ENCODE measurements at regions not wholly inside any gene's neighbourhood (a gene's known extent, or its start where the extent isn't known, plus 50 kb on each side); places are given as distances from the start of the nearest gene placed in this dataset.

GRCh38 chr2:15790326-15790725 is 150.0 kb upstream of the MYCN start:
- TF ChIP-seq CTCF (IDR thresholded peaks at IDR 0.05; ENCODE audit: borderline replicate concordance, control extremely low read depth, extremely low read depth, insufficient read depth, missing control alignments) = no peak
- in situ Hi-C loops (cut with MboI; ENCODE audit: low sequenced_read_pairs, unreplicated experiment) = no loop called here

GRCh38 chr2:15790838-15791237 is 149.5 kb upstream of the MYCN start:
- no peak for TF ChIP-seq CTCF (IDR thresholded peaks at IDR 0.05; ENCODE audit: borderline replicate concordance, control extremely low read depth, extremely low read depth, insufficient read depth, missing control alignments)
- in situ Hi-C loops (cut with MboI; ENCODE audit: low sequenced_read_pairs, unreplicated experiment) = no loop called here
- no peak for DNase-seq (ENCODE audit: low spot score)

More at GRCh38 chr2:15790326-15790725, 150.0 kb upstream of the MYCN start:
- no peak for DNase-seq (ENCODE audit: low spot score)

- no peak for DNase-seq (ENCODE audit: low spot score)
- in situ Hi-C loops (cut with MboI; ENCODE audit: low sequenced_read_pairs, unreplicated experiment) = no loop called here
- TF ChIP-seq CTCF (IDR thresholded peaks at IDR 0.05; ENCODE audit: borderline replicate concordance, control extremely low read depth, extremely low read depth, insufficient read depth, missing control alignments) = no peak
These were observed 149.1 kb upstream of the MYCN start for GRCh38 chr2:15791294-15791693.

GRCh38 chr2:15792331-15792730 is 148.0 kb upstream of the MYCN start:
- DNase-seq (ENCODE audit: low spot score) = no peak
- no peak for TF ChIP-seq CTCF (IDR thresholded peaks at IDR 0.05; ENCODE audit: borderline replicate concordance, control extremely low read depth, extremely low read depth, insufficient read depth, missing control alignments)
- in situ Hi-C loops (cut with MboI; ENCODE audit: low sequenced_read_pairs, unreplicated experiment) = no loop called here

GRCh38 chr2:15793078-15793913 is 147.1 kb upstream of the MYCN start:
- DNase-seq (ENCODE audit: low spot score) = no peak
- in situ Hi-C loops (cut with MboI; ENCODE audit: low sequenced_read_pairs, unreplicated experiment) = no loop called here
- no peak for TF ChIP-seq CTCF (IDR thresholded peaks at IDR 0.05; ENCODE audit: borderline replicate concordance, control extremely low read depth, extremely low read depth, insufficient read depth, missing control alignments)

GRCh38 chr2:15793978-15794377 is 146.4 kb upstream of the MYCN start:
- no peak for DNase-seq (ENCODE audit: low spot score)
- no peak for TF ChIP-seq CTCF (IDR thresholded peaks at IDR 0.05; ENCODE audit: borderline replicate concordance, control extremely low read depth, extremely low read depth, insufficient read depth, missing control alignments)
- in situ Hi-C loops (cut with MboI; ENCODE audit: low sequenced_read_pairs, unreplicated experiment) = no loop called here
